GM23248 (cell line): ENCODE measurements at regions not wholly inside any gene's neighbourhood (a gene's known extent, or its start where the extent isn't known, plus 50 kb on each side); places are given as distances from the start of the nearest gene placed in this dataset.

Source experiments
- EZH2 ChIP-seq: fragments of 200-600 bp; sonication (generic); IDR thresholded peaks from 2 replicates; pipeline ENCODE4 v1.6.1; 2018; ENCODE audit warnings: antibody characterized with exemption, mild to moderate bottlenecking; ENCODE audit not compliant: insufficient read depth, poor library complexity, severe bottlenecking
- EZH2phosphoT487 ChIP-seq: fragments of 200-600 bp; sonication (generic); IDR thresholded peaks from 2 replicates; pipeline ENCODE4 v1.6.1; 2018; ENCODE audit warnings: antibody characterized with exemption, moderate library complexity, mild to moderate bottlenecking, low read depth; ENCODE audit not compliant: insufficient read depth

DNA sequence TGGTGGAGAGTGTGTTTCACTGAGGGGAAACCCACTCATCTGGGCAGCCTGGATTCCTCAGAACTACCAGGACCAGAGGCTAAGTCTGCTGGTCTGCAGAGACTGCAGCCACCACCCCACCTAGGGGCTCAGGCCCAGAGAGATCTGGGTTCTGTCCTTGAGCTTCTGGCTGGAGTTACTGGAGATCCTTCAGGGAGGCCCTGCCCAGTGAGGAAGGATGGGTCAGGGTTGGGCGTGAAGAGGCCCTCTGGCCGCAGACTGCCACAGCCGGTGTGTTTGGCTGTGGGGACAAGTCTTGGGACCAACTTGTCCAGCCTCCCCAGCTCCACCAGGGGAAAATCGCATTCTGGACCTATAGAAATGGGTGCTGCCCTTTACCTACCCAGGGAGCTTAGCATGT is 235.3 kb upstream of the CBLB start:
- no peak for TF ChIP-seq EZH2
- no peak for TF ChIP-seq EZH2phosphoT487
